OCI-LY3 (cell line): ENCODE measurements at regions not wholly inside any gene's neighbourhood (a gene's known extent, or its start where the extent isn't known, plus 50 kb on each side); places are given as distances from the start of the nearest gene placed in this dataset.

Experiments used
- EZH2phosphoT487 ChIP-seq: fragments of 200-600 bp; shearing (Covaris generic); IDR thresholded peaks from 2 replicates; pipeline ENCODE4 v1.6.1; 2018; ENCODE audit warnings: antibody characterized with exemption, mixed run types, low read depth
- TF ChIP-seq, protein P1 (sequence below): fragments of 200-600, 300-600 bp; sonication (generic); IDR thresholded peaks from 2 replicates; pipeline ENCODE4 v1.5.1; 2014; ENCODE audit warnings: antibody characterized with exemption, low read length, low read depth

DNA sequence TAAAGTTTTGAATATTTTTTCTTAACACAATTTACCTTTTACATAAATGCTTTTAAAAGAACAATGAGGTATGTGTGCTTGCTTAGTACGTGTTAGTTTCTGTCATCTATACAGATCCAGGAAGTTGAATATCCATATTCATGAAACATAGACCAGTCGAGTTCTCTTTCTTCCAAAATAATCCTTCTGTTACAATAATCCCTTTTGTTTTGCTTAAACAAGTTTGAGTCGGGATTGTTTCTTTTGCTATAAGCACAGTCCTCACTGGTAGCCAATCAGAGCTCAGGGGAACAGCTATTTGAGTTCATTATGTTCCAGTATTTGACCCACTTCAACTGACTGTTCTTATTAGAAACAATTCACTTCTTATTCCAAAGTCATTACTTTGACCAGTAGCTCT is 214.7 kb upstream of the FLRT2 start:
- TF ChIP-seq, protein P1, sequence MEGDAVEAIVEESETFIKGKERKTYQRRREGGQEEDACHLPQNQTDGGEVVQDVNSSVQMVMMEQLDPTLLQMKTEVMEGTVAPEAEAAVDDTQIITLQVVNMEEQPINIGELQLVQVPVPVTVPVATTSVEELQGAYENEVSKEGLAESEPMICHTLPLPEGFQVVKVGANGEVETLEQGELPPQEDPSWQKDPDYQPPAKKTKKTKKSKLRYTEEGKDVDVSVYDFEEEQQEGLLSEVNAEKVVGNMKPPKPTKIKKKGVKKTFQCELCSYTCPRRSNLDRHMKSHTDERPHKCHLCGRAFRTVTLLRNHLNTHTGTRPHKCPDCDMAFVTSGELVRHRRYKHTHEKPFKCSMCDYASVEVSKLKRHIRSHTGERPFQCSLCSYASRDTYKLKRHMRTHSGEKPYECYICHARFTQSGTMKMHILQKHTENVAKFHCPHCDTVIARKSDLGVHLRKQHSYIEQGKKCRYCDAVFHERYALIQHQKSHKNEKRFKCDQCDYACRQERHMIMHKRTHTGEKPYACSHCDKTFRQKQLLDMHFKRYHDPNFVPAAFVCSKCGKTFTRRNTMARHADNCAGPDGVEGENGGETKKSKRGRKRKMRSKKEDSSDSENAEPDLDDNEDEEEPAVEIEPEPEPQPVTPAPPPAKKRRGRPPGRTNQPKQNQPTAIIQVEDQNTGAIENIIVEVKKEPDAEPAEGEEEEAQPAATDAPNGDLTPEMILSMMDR, result no peak
- TF ChIP-seq EZH2phosphoT487, result no peak
